Ectodermal cell (in vitro differentiated cells): ENCODE measurements at regions not wholly inside any gene's neighbourhood (a gene's known extent, or its start where the extent isn't known, plus 50 kb on each side); places are given as distances from the start of the nearest gene placed in this dataset.

Experiments used
- H3K27ac ChIP-seq: 2 replicates; pipeline ENCODE4 v1.7.0; 2013; ENCODE audit warnings: mild to moderate bottlenecking, low read depth, low read length; ENCODE audit not compliant: insufficient read depth, poor library complexity, severe bottlenecking
- H3K27me3 ChIP-seq: 2 replicates; pipeline ENCODE4 v1.7.0; 2013; ENCODE audit warnings: mild to moderate bottlenecking, low read length; ENCODE audit not compliant: insufficient read depth, control insufficient read depth, poor library complexity, severe bottlenecking
- H3K36me3 ChIP-seq: one replicate; pipeline ENCODE4 v1.7.0; 2013; ENCODE audit warnings: low read length; ENCODE audit not compliant: control insufficient read depth, insufficient read depth
- H3K4me1 ChIP-seq: one replicate; pipeline ENCODE4 v1.7.0; 2013; ENCODE audit warnings: low read length; ENCODE audit not compliant: control insufficient read depth, insufficient read depth
- H3K4me3 ChIP-seq: 2 replicates; pipeline ENCODE4 v1.7.0; 2013; ENCODE audit warnings: low read depth, low read length, control low read depth; ENCODE audit not compliant: insufficient read depth
- H3K9me3 ChIP-seq: 2 replicates; pipeline ENCODE4 v1.7.0; 2013; ENCODE audit warnings: mild to moderate bottlenecking, low read length, moderate library complexity; ENCODE audit not compliant: control insufficient read depth
- WGBS, 2 experiments: methylation state at CpG; one replicate each; pipeline ENCODE4 v1.1.7; 2013; ENCODE audit warnings: missing lambda C conversion rate in 2 of 2; 5-methylcytosine and 5-hydroxymethylcytosine counted together

GRCh38 chr12:124680863-124681778 lies 113.7 kb upstream of the NCOR2 start:
- Histone ChIP-seq H3K4me1 (peaks cover 16% of the 10 kb centered on the region), H3K4me3 (no peak overlapping the region), H3K36me3 (no peaks in the 10 kb centered on the region), H3K27ac (no peak overlapping the region), H3K9me3 (no peaks in the 10 kb centered on the region), H3K27me3 (no peaks in the 10 kb centered on the region)
- WGBS, 2 experiments, result 72 to 73% methylated on average over 21 of the region's 21 CpGs

DNA sequence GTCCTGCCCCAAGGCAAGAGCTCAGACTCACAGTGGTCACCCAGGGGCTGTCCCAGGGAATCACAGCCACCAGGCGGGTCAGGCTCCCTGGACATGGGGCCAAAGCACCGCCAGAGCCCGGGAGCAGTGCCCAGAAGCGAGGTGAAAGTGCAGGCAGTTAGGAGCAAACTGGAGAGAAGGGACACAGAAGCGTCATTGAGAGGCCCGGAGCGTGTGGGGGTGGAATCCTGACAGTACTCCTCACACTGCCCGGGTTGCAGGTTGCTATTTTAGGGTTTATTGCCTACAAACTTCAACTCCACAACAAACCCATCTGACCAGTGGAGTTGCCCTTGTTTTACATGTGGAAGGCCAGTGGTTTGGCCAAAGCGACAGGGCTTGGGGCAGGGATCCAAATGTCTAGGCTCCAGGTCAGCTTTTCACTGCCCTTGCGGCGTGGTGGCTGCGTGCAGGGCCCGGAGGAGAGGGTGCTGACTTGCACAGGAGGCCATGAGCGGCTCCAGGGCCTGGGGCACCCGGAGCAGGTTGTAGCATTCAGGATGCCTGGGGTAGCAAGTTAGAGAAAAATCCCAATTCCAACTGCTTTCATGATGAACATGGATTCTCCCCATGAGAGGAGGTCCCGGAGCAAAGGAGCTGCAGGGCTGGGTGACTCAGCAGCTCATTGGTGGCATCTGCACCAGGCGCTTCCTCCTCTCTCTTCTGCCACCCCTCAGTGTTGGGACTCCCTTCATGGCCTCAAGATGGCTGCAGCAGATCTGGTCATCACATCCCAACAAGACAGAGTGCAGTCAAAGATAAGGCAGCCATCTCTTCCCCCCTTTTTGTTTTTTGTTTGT lies 112.3 kb upstream of the NCOR2 start:
- H3K27ac ChIP-seq, result no peak overlapping the region
- H3K9me3 ChIP-seq, result no peaks in the 10 kb centered on the region
- H3K4me1 ChIP-seq, result peaks cover 21% of the 10 kb centered on the region
- H3K27me3 ChIP-seq, result no peaks in the 10 kb centered on the region
- no peak overlapping the region for H3K4me3 ChIP-seq
- H3K36me3 ChIP-seq, result no peaks in the 10 kb centered on the region
- 87% methylated on average over 17 of the region's 17 CpGs for WGBS, 2 experiments

- Histone ChIP-seq H3K9me3 (no peaks in the 10 kb centered on the region), H3K27me3 (no peaks in the 10 kb centered on the region), H3K4me1 (peaks cover 21% of the 10 kb centered on the region), H3K36me3 (no peaks in the 10 kb centered on the region), H3K4me3 (no peak overlapping the region), H3K27ac (no peak overlapping the region)
- 81 to 83% methylated on average over 4 of the region's 4 CpGs for WGBS, 2 experiments
These were observed 111.6 kb upstream of the NCOR2 start for GRCh38 chr12:124679047-124679446.

DNA sequence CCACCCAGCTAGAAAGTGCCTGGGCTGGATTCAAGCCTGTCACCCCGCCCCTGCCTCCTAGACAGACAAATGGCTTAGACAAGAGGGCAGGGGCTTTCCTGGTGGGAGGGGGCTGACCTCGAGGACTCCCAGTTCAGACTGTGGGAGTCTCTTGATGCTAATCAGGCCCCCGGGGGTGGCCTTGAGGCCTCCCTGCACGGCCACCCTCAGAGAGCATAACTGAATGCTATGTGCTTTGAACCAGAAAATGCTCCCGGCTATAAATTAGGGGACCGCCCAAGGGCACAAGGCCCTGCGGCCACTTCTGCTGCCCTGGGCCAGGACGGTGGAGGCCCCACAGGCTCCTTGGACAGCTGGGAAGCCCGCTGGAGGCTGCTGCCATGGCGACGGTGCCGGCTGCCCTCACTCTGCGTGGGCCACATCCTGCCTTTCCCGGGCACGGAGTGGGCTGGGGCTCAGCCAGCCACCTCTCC lies 111.0 kb upstream of the NCOR2 start:
- WGBS, 2 experiments, result 77 to 79% methylated on average over 15 of the region's 15 CpGs
- Histone ChIP-seq H3K27me3 (no peaks in the 10 kb centered on the region), H3K4me1 (peaks cover 21% of the 10 kb centered on the region), H3K27ac (no peak overlapping the region), H3K4me3 (no peak overlapping the region), H3K36me3 (no peaks in the 10 kb centered on the region), H3K9me3 (no peaks in the 10 kb centered on the region)

- H3K27ac ChIP-seq, result no peak overlapping the region
- peaks cover 21% of the 10 kb centered on the region for H3K4me1 ChIP-seq
- H3K4me3 ChIP-seq, result no peak overlapping the region
- WGBS, 2 experiments, result 93% methylated on average over 21 of the region's 21 CpGs
- H3K27me3 ChIP-seq, result no peaks in the 10 kb centered on the region
- H3K36me3 ChIP-seq, result no peaks in the 10 kb centered on the region
- H3K9me3 ChIP-seq, result no peaks in the 10 kb centered on the region
These were observed 110.3 kb upstream of the NCOR2 start for GRCh38 chr12:124677552-124678356.

GRCh38 chr12:124676714-124677462 lies 109.5 kb upstream of the NCOR2 start:
- H3K36me3 ChIP-seq, result no peaks in the 10 kb centered on the region
- no peak overlapping the region for H3K27ac ChIP-seq
- H3K4me1 ChIP-seq, result peaks cover 14% of the 10 kb centered on the region
- no peak overlapping the region for H3K4me3 ChIP-seq
- H3K9me3 ChIP-seq, result no peaks in the 10 kb centered on the region
- 89 to 90% methylated on average over 42 of the region's 42 CpGs for WGBS, 2 experiments
- H3K27me3 ChIP-seq, result no peaks in the 10 kb centered on the region

DNA sequence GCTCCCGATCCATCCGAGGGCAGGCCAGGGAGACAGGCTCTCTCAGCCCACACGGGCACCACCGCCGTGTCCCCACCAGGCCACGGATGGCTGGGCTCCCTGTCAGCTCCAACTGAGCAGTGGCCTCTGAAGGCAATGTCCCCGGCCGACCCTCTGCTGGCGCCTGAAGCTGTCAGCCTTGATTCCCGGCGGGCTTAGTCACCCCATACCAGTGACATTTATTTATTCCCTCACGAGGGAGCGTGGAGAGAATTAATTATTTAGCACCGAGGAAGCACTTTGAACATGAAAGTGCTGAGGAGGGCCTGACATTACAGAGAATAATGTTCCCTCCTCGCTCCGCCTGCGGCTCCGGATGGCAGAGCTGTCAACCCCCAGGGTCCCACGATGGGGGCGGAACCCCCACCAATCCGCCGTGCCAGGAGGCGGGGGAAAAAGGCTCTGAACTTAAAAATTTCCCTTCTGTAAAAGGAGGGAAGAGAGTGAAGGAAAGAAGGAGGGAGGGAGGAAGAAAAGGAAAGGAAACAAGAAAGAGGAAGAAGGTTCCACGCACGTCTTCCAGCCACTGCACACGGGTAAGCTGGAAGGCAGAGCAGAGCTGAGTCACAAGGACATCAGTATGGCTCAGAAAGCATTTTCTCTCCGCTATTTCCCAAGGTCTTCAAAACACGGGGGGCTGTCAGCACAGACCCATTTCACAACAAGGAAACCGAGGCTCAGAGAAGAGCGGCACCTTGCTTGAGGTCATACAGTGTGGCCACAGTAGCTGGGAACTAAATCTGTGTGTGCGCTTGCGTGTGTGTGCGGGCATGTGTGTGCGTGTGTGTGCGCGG lies 108.7 kb upstream of the NCOR2 start:
- H3K27me3 ChIP-seq, result no peaks in the 10 kb centered on the region
- peaks cover 10% of the 10 kb centered on the region for H3K4me1 ChIP-seq
- no peak overlapping the region for H3K27ac ChIP-seq
- no peaks in the 10 kb centered on the region for H3K36me3 ChIP-seq
- no peaks in the 10 kb centered on the region for H3K9me3 ChIP-seq
- H3K4me3 ChIP-seq, result no peak overlapping the region
- WGBS, 2 experiments, result 86 to 88% methylated on average over 36 of the region's 36 CpGs

DNA sequence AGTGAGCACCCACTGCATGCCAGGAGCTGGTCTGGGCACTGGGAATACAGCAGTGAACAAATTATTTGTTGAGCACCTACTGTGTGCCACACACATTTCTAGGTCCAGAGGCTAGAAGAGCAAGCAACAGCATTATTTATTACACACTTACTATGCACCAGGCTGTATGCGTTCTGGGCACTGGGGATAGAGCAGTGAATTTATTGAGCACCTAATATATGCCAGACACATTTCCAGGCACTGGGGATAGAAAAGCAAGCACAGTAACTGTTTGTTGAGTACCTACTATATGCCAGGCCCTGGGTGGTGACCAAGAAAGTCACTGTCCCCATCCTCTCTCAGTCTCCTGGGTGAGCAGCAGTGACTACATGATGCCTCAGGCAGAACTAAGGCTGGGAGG lies 107.5 kb upstream of the NCOR2 start:
- Histone ChIP-seq H3K4me3 (no peak overlapping the region), H3K27ac (no peak overlapping the region), H3K9me3 (no peaks in the 10 kb centered on the region), H3K27me3 (no peaks in the 10 kb centered on the region), H3K4me1 (peaks cover 10% of the 10 kb centered on the region), H3K36me3 (no peaks in the 10 kb centered on the region)
- 96 to 100% methylated on average over 1 of the region's 1 CpG for WGBS, 2 experiments
